OCI-LY7 (cell line): ENCODE measurements at regions not wholly inside any gene's neighbourhood (a gene's known extent, or its start where the extent isn't known, plus 50 kb on each side); places are given as distances from the start of the nearest gene placed in this dataset.

Source experiments
- BruUV-seq: library from RNA; stranded (reverse); fragments of 400-500 nt; replicated peaks from 2 replicates; lab custom pipeline; 2021; lab: Mats Ljungman, UMichigan
- CTCF ChIA-PET: fragments of 300-600 bp; sonication (Branson Sonifier 250); formaldehyde crosslinking; loops from one replicate; lab custom pipeline; 2022; ENCODE audit warnings: antibody characterized with exemption; ENCODE audit not compliant: unreplicated experiment; lab: Charles Lee
- POLR2A ChIA-PET: fragments of 300-600 bp; sonication (Branson Sonifier 250); formaldehyde crosslinking; loops from one replicate; lab custom pipeline; 2022; ENCODE audit warnings: antibody characterized with exemption; lab: Charles Lee
- DNase-seq: peaks from one replicate; pipeline ENCODE4 v3.0.0-alpha.2; 2015; ENCODE audit warnings: low spot score
- H2AFZ ChIP-seq: fragments of 200-600 bp; sonication (generic), shearing (Covaris generic); 2 replicates; pipeline ENCODE4 v1.6.1; 2014; ENCODE audit warnings: mild to moderate bottlenecking, antibody characterized with exemption, low read length, moderate library complexity
- H3K27ac ChIP-seq: fragments of 200-600 bp; sonication (generic); 2 replicates; pipeline ENCODE4 v1.5.1; 2014; ENCODE audit warnings: mixed run types, low read depth, mild to moderate bottlenecking, moderate library complexity, low read length, inconsistent platforms; ENCODE audit not compliant: poor library complexity, severe bottlenecking
- H3K36me3 ChIP-seq: fragments of 200-600 bp; sonication (generic); 2 replicates; pipeline ENCODE4 v1.6.1; 2014; ENCODE audit warnings: mild to moderate bottlenecking, antibody characterized with exemption, low read length, moderate library complexity, mixed read lengths; ENCODE audit not compliant: insufficient read depth
- H3K4me1 ChIP-seq: fragments of 200-600 bp; sonication (generic); 2 replicates; pipeline ENCODE4 v1.5.1; 2014; ENCODE audit warnings: mild to moderate bottlenecking, low read length; ENCODE audit not compliant: insufficient read depth, poor library complexity, severe bottlenecking
- H3K4me2 ChIP-seq: fragments of 200-600 bp; sonication (generic); 2 replicates; pipeline ENCODE4 v1.6.1; 2014; ENCODE audit warnings: mild to moderate bottlenecking, low read length
- H3K4me3 ChIP-seq: fragments of 200-600 bp; sonication (generic); 2 replicates; pipeline ENCODE4 v1.5.1; 2014; ENCODE audit warnings: mild to moderate bottlenecking, low read depth, low read length; ENCODE audit not compliant: poor library complexity, severe bottlenecking
- H3K79me2 ChIP-seq: fragments of 200-600 bp; sonication (generic); 2 replicates; pipeline ENCODE4 v1.6.1; 2016; ENCODE audit warnings: low read depth, mild to moderate bottlenecking, low read length, moderate library complexity, mixed read lengths; ENCODE audit not compliant: insufficient read depth
- H3K9me2 ChIP-seq: fragments of 200-600 bp; sonication (generic); 2 replicates; pipeline ENCODE4 v1.6.1; 2016; ENCODE audit warnings: mild to moderate bottlenecking, low read length, mixed read lengths; ENCODE audit not compliant: insufficient read depth
- H3K9me3 ChIP-seq: fragments of 200-600 bp; sonication (generic); 2 replicates; pipeline ENCODE4 v1.6.1; 2014; ENCODE audit warnings: mild to moderate bottlenecking, mixed run types, low read length, mixed read lengths
- H4K20me1 ChIP-seq: fragments of 200-600 bp; sonication (generic); 2 replicates; pipeline ENCODE4 v1.6.1; 2014; ENCODE audit warnings: mild to moderate bottlenecking, antibody characterized with exemption, low read length, moderate library complexity, mixed read lengths; ENCODE audit not compliant: insufficient read depth
- CTCF ChIP-seq: fragments of 200-600 bp; sonication (generic); conservative IDR thresholded peaks from 2 replicates; pipeline ENCODE4 v1.5.1; 2014; ENCODE audit warnings: mild to moderate bottlenecking, antibody characterized with exemption, low read length, moderate library complexity, mixed read lengths
- EZH2phosphoT487 ChIP-seq: fragments of 200-600 bp; sonication (generic); IDR thresholded peaks from 2 replicates; pipeline ENCODE4 v1.6.1; 2018; ENCODE audit warnings: low read depth, borderline replicate concordance, mild to moderate bottlenecking, mixed run types, antibody characterized with exemption, low read length, moderate library complexity, mixed read lengths
- intact Hi-C: fragments of 100-400 bp; cut with micrococcal nuclease; formaldehyde crosslinking; loops from one replicate; pipeline ENCODE4 v1.10.0; 2022; ENCODE audit not compliant: unreplicated experiment

DNA sequence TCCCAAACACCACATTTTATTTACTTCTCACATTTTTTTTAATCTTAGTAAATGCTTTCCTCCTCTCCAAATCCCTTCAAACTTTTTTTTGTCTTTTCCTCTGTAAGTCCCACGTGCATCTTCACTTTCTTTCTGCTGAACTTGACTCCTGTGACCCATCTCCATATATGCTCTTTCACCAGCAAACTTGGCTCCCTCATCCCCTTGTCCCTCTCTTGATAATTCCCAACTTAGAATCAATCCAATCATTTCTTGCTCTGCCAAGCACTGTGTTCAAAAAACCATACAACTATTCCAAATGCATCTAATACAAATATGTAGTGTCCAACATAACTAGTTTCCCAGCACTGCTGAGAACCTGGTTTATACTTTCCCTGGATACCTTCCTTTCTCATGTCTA is 519.4 kb downstream of the HDGFL1 start:
- no peaks in the 10 kb centered on the region for H3K79me2 ChIP-seq
- no TSS peak for BruUV-seq
- H2AFZ ChIP-seq = no peak overlapping the region
- no peak overlapping the region for H3K4me3 ChIP-seq
- H3K36me3 ChIP-seq = no peaks in the 10 kb centered on the region
- no peaks in the 10 kb centered on the region for H3K9me3 ChIP-seq
- no peak for DNase-seq
- no peaks in the 10 kb centered on the region for H3K4me1 ChIP-seq
- TF ChIP-seq CTCF = no peak
- TF ChIP-seq EZH2phosphoT487 = no peak
- ChIA-PET POLR2A (interaction anchor here (0.7 kb wide), 1 partner anchor 110 kb away, joined by 3 read pairs; no protein-coding TSS in a partner anchor), CTCF (no interaction called here)
- no peak overlapping the region for H3K4me2 ChIP-seq
- H3K27ac ChIP-seq = no peak overlapping the region
- H3K9me2 ChIP-seq = no peaks in the 10 kb centered on the region
- no peaks in the 10 kb centered on the region for H4K20me1 ChIP-seq
- intact Hi-C loops = no loop called here

DNA sequence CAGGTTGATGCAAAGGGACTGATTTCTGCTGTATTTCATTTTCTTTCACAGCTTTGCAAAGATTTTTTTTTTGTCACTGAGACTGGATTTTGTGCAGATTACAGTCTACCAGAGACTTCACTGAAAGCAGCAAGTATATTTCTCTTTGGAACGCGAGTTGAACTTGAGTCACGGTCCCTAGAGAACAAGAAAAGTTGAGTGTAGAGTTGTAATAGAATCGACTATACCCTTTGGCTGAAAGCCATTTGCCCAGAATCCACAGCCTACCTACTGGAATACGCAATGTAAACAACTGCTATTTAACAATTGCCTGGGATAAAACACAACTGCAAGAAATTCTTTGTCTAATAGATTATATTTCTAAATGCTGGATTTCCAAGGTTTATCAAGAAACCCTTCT is 520.6 kb downstream of the HDGFL1 start:
- intact Hi-C loops = no loop called here
- BruUV-seq = no TSS peak
- H3K36me3 ChIP-seq = no peaks in the 10 kb centered on the region
- no peak overlapping the region for H2AFZ ChIP-seq
- H3K79me2 ChIP-seq = no peaks in the 10 kb centered on the region
- H3K4me2 ChIP-seq = no peak overlapping the region
- no peaks in the 10 kb centered on the region for H3K9me2 ChIP-seq
- no peak for TF ChIP-seq EZH2phosphoT487
- no peak for TF ChIP-seq CTCF
- DNase-seq = no peak
- H3K4me1 ChIP-seq = no peaks in the 10 kb centered on the region
- no peaks in the 10 kb centered on the region for H4K20me1 ChIP-seq
- ChIA-PET POLR2A (interaction anchor here (0.7 kb wide), 1 partner anchor 237 kb away, joined by 3 read pairs; no protein-coding TSS in a partner anchor), CTCF (no interaction called here)
- H3K27ac ChIP-seq = no peak overlapping the region
- no peaks in the 10 kb centered on the region for H3K9me3 ChIP-seq
- no peak overlapping the region for H3K4me3 ChIP-seq

- H2AFZ ChIP-seq = no peak overlapping the region
- no peaks in the 10 kb centered on the region for H3K9me2 ChIP-seq
- CTCF ChIA-PET = no interaction called here
- intact Hi-C loops = no loop called here
- no peaks in the 10 kb centered on the region for H3K4me1 ChIP-seq
- H3K4me3 ChIP-seq = no peak overlapping the region
- no peak for TF ChIP-seq CTCF
- TF ChIP-seq EZH2phosphoT487 = no peak
- no peaks in the 10 kb centered on the region for H3K79me2 ChIP-seq
- no TSS peak for BruUV-seq
- no peak for DNase-seq
- no peaks in the 10 kb centered on the region for H3K36me3 ChIP-seq
- POLR2A ChIA-PET = no interaction called here
- no peaks in the 10 kb centered on the region for H3K9me3 ChIP-seq
- no peaks in the 10 kb centered on the region for H4K20me1 ChIP-seq
- no peak overlapping the region for H3K27ac ChIP-seq
- H3K4me2 ChIP-seq = no peak overlapping the region
These were observed 522.4 kb downstream of the HDGFL1 start for GRCh38 chr6:23091795-23092194.
